PC-9 (cell line): ENCODE measurements at regions not wholly inside any gene's neighbourhood (a gene's known extent, or its start where the extent isn't known, plus 50 kb on each side); places are given as distances from the start of the nearest gene placed in this dataset.

ENCODE experiments used
- BruUV-seq: library from RNA; stranded (reverse); fragments of 400-500 nt; replicated peaks from 2 replicates; lab custom pipeline; 2021; lab: Mats Ljungman, UMichigan
- CTCF ChIA-PET: fragments of 300-600 bp; sonication (Branson Sonifier 250); formaldehyde crosslinking; loops from one replicate; lab custom pipeline; 2022; ENCODE audit warnings: antibody characterized with exemption; lab: Charles Lee
- POLR2A ChIA-PET: fragments of 300-600 bp; sonication (Branson Sonifier 250); formaldehyde crosslinking; loops from one replicate; lab custom pipeline; 2022; ENCODE audit warnings: antibody characterized with exemption; ENCODE audit not compliant: unreplicated experiment; lab: Charles Lee
- DNase-seq, 2 experiments: peaks; one replicate each; pipeline versions ENCODE4 v3.0.0 to v3.0.0-alpha.2; 2015 to 2022; ENCODE audit warnings: mixed read lengths in 1 of 2
- H2AFZ ChIP-seq: fragments of 200-600 bp; sonication (generic); 2 replicates; pipeline ENCODE4 v1.8.1; 2017; ENCODE audit warnings: antibody characterized with exemption
- H3F3A ChIP-seq: fragments of 200-600 bp; sonication (generic); 2 replicates; pipeline ENCODE4 v1.8.1; 2017; ENCODE audit warnings: antibody characterized with exemption, mild to moderate bottlenecking, low read depth; ENCODE audit not compliant: insufficient read depth
- H3K27ac ChIP-seq: fragments of 200-600 bp; sonication (generic); 2 replicates; pipeline ENCODE4 v1.6.1; 2016; ENCODE audit warnings: mixed run types
- H3K27me3 ChIP-seq: fragments of 200-600 bp; sonication (generic); 2 replicates; pipeline ENCODE4 v1.6.1; 2016; ENCODE audit warnings: low read depth, mixed run types; ENCODE audit not compliant: insufficient read depth
- H3K36me3 ChIP-seq: fragments of 200-600 bp; sonication (generic); 2 replicates; pipeline ENCODE4 v1.6.1; 2016; ENCODE audit warnings: low read depth, mixed run types
- H3K4me1 ChIP-seq: fragments of 200-600 bp; sonication (generic); replicated peaks from 2 replicates; pipeline ENCODE4 v1.6.1; 2016; ENCODE audit warnings: mixed run types; ENCODE audit not compliant: insufficient read depth
- H3K4me2 ChIP-seq: fragments of 200-600 bp; sonication (generic); 2 replicates; pipeline ENCODE4 v1.6.1; 2017; ENCODE audit warnings: mixed run types
- H3K4me3 ChIP-seq: fragments of 200-600 bp; sonication (generic); 2 replicates; pipeline ENCODE4 v1.6.1; 2016; ENCODE audit warnings: mixed run types
- H3K79me2 ChIP-seq: fragments of 200-600 bp; sonication (generic); 2 replicates; pipeline ENCODE4 v1.6.1; 2017; ENCODE audit warnings: low read depth, mixed run types
- H3K9me2 ChIP-seq: fragments of 200-600 bp; sonication (generic); 2 replicates; pipeline ENCODE4 v1.8.1; 2017; ENCODE audit warnings: mild to moderate bottlenecking; ENCODE audit not compliant: insufficient read depth
- H3K9me3 ChIP-seq: fragments of 200-600 bp; sonication (generic); 2 replicates; pipeline ENCODE4 v1.8.1; 2016; ENCODE audit warnings: low read depth; ENCODE audit not compliant: insufficient read depth
- H4K20me1 ChIP-seq: fragments of 200-600 bp; sonication (generic); 2 replicates; pipeline ENCODE4 v1.8.1; 2017; ENCODE audit not compliant: insufficient read depth
- CTCF ChIP-seq: fragments of 200-600 bp; sonication (generic); conservative IDR thresholded peaks from 2 replicates; pipeline ENCODE4 v1.6.1; 2017; ENCODE audit warnings: mixed run types, antibody characterized with exemption, mild to moderate bottlenecking, moderate library complexity
- EZH2 ChIP-seq: fragments of 200-600 bp; sonication (generic); IDR thresholded peaks from 2 replicates; pipeline ENCODE4 v1.8.0; 2017; ENCODE audit warnings: antibody characterized with exemption, low read depth
- intact Hi-C: fragments of 100-400 bp; cut with micrococcal nuclease; formaldehyde crosslinking; loops from one replicate; pipeline ENCODE4 v1.10.0; 2022; ENCODE audit not compliant: unreplicated experiment

GRCh38 chr6:4677011-4677750, 99.0 kb upstream of the CDYL start:
- Histone ChIP-seq H3K4me1 (no peaks in the 10 kb centered on the region), H3K27ac (no peak overlapping the region), H3K36me3 (no peaks in the 10 kb centered on the region), H3K9me2 (no peaks in the 10 kb centered on the region), H3F3A (no peaks in the 10 kb centered on the region), H3K4me2 (no peak overlapping the region), H4K20me1 (no peaks in the 10 kb centered on the region), H2AFZ (no peak overlapping the region), H3K4me3 (no peak overlapping the region), H3K27me3 (no peaks in the 10 kb centered on the region), H3K9me3 (no peaks in the 10 kb centered on the region), H3K79me2 (no peaks in the 10 kb centered on the region)
- ChIA-PET CTCF (no interaction called here), POLR2A (no interaction called here)
- DNase-seq = no peak
- intact Hi-C loops = no loop called here
- BruUV-seq = no TSS peak
- no peak for TF ChIP-seq CTCF

GRCh38 chr6:4676016-4676415, 100.2 kb upstream of the CDYL start:
- Histone ChIP-seq H3K79me2 (no peaks in the 10 kb centered on the region), H3K36me3 (no peaks in the 10 kb centered on the region), H3K9me3 (no peaks in the 10 kb centered on the region), H3K9me2 (no peaks in the 10 kb centered on the region), H4K20me1 (no peaks in the 10 kb centered on the region), H3K4me2 (no peak overlapping the region), H2AFZ (no peak overlapping the region), H3K27me3 (no peaks in the 10 kb centered on the region), H3K27ac (no peak overlapping the region), H3K4me1 (no peaks in the 10 kb centered on the region), H3K4me3 (no peak overlapping the region), H3F3A (no peaks in the 10 kb centered on the region)
- CTCF ChIA-PET = no interaction called here
- no peak for TF ChIP-seq EZH2
- TF ChIP-seq CTCF = no peak
- POLR2A ChIA-PET = interaction anchor here (0.6 kb wide), 1 partner anchor 208 kb away, joined by 4 read pairs; no protein-coding TSS in a partner anchor
- BruUV-seq = no TSS peak
- intact Hi-C loops = no loop called here
- DNase-seq = no peak

GRCh38 chr6:4675121-4675520, 101.1 kb upstream of the CDYL start:
- BruUV-seq = no TSS peak
- TF ChIP-seq CTCF (no peak), EZH2 (no peak)
- ChIA-PET CTCF (no interaction called here), POLR2A (no interaction called here)
- H3K9me3 ChIP-seq = no peaks in the 10 kb centered on the region
- H3F3A ChIP-seq = no peaks in the 10 kb centered on the region
- H3K4me2 ChIP-seq = no peak overlapping the region
- no peak for DNase-seq
- intact Hi-C loops = no loop called here
- no peaks in the 10 kb centered on the region for H3K9me2 ChIP-seq
- H3K36me3 ChIP-seq = no peaks in the 10 kb centered on the region
- no peaks in the 10 kb centered on the region for H3K4me1 ChIP-seq
- H3K79me2 ChIP-seq = no peaks in the 10 kb centered on the region
- no peaks in the 10 kb centered on the region for H4K20me1 ChIP-seq
- H3K27me3 ChIP-seq = no peaks in the 10 kb centered on the region
- no peak overlapping the region for H3K4me3 ChIP-seq
- no peak overlapping the region for H3K27ac ChIP-seq
- H2AFZ ChIP-seq = no peak overlapping the region
